ENCODE measurements at regions not wholly inside any gene's neighbourhood (a gene's known extent, or its start where the extent isn't known, plus 50 kb on each side); places are given as distances from the start of the nearest gene placed in this dataset.

DNA sequence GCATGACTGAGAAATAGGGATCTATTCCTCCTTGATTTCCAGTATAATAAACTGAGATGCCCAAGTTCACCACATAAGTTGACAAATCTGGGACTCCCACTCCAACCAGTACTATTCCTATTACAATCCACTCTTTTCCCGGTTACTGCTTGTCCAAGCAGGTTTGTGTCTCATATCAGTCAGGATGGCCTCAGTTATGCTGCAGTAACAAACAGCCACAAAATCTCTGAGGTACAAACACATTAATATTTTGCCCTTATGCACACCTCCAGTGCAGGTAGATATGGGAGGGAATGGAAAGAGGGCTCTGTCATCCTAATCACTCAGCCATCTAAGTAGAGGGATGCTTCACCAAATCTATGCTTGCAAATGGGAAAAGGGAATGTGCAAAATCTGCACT is 207.8 kb downstream of the RAB28 start:
- no peak overlapping the region for H3K4me3 ChIP-seq (ENCODE audit: low read depth, low read length)
- no peak for DNase-seq (ENCODE audit: low read depth)
- no peak for TF ChIP-seq CTCF (IDR thresholded peaks at IDR 0.05; ENCODE audit: insufficient read depth, low read length)

DNA sequence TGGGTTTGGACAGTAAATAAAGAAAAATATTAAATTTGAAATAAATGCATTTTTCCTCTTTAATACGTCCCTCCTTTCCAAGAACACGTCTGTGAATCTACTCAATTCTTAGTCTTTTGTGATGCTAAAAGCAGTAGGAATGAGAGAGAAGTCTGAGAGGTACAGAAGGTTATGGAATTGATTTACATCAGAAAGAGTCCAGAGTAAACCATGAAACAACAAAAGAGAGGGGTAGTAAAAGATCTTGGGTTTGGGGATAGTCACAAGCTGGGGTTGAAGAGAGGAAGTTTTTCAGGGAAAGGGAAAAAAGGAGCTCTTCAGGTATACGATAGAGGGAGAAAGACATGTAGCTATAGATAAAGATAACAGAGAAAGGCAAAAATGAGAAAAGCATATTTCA is 215.4 kb downstream of the RAB28 start:
- no peak for TF ChIP-seq CTCF (IDR thresholded peaks at IDR 0.05; ENCODE audit: insufficient read depth, low read length)
- H3K4me3 ChIP-seq (ENCODE audit: low read depth, low read length): no peak overlapping the region
- DNase-seq (ENCODE audit: low read depth): no peak

DNA sequence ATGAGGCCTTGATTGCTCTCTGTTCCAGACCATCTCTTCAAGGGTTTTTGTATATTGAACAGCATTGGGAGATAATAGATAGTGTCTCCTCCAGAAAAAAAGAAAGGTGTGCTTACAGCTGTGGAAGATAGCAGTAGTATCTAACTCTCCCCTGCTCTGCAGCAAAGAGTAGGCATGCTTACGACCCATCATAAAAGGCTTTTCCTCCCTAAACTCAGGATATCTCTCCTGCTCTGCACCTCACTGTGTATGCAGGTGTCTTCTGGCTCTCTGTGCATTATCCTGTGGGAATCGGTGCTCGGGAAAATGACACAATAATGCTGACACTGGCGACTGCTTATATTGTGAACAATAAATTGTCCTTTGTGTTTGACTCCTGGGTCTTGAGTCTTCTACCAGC is 216.0 kb downstream of the RAB28 start:
- no peak for TF ChIP-seq CTCF (IDR thresholded peaks at IDR 0.05; ENCODE audit: insufficient read depth, low read length)
- no peak for DNase-seq (ENCODE audit: low read depth)
- no peak overlapping the region for H3K4me3 ChIP-seq (ENCODE audit: low read depth, low read length)

GRCh38 chr4:13267091-13267490 is 217.0 kb downstream of the RAB28 start:
- no peak for DNase-seq (ENCODE audit: low read depth)
- no peak overlapping the region for H3K4me3 ChIP-seq (ENCODE audit: low read depth, low read length)
- no peak for TF ChIP-seq CTCF (IDR thresholded peaks at IDR 0.05; ENCODE audit: insufficient read depth, low read length)

- no peak for DNase-seq (ENCODE audit: low read depth)
- TF ChIP-seq CTCF (IDR thresholded peaks at IDR 0.05; ENCODE audit: insufficient read depth, low read length): no peak
- H3K4me3 ChIP-seq (ENCODE audit: low read depth, low read length): no peak overlapping the region
These were observed 217.5 kb downstream of the RAB28 start for GRCh38 chr4:13266687-13267086.

DNA sequence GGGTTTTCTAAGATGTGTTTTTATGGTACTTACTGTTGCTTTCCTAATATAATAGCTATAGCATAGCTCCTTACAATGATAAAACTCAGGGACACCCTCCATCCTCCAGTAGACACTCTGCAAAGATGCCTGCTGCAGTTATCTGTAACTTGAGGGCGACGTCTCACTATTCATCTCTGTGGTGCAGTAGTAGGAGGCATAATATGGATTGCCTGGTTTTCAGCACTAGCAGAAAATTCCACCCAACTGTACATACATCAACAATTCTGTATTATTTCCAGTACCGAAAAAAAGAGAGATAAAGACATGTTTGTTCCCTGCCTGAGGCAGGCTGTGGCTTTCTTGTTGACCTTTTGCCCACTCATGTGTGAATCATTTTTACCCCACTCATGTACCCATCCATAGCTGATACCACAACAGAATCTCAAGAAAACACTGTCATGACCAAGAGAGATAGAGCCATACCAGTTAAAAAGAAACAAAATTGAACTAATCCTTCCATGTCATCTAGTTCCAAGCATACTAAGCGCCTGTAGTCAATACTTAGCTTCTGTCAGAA is 220.1 kb downstream of the RAB28 start:
- no peak for DNase-seq (ENCODE audit: low read depth)
- no peak overlapping the region for H3K4me3 ChIP-seq (ENCODE audit: low read depth, low read length)
- TF ChIP-seq CTCF (IDR thresholded peaks at IDR 0.05; ENCODE audit: insufficient read depth, low read length): no peak

DNA sequence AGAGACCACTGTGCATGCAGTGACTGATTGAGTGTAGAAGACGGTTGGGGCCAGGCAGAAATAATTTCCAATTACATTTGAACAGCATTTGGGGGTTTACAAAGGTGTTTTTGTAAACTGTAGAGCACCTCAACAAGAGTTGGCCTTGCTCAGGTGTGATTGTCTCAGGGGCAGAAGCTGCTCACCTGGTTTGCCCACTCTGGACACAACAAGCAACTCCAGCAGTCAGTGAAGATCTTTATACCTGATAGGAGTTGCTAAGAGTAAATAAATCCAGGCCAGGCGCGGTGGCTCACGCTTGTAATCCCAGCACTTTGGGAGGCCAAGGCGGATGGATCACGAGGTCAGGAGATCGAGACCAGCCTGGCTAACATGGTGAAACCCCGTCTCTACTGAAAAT is 221.3 kb downstream of the RAB28 start:
- H3K4me3 ChIP-seq (ENCODE audit: low read depth, low read length): no peak overlapping the region
- no peak for DNase-seq (ENCODE audit: low read depth)
- no peak for TF ChIP-seq CTCF (IDR thresholded peaks at IDR 0.05; ENCODE audit: insufficient read depth, low read length)
